ENCODE measurements at regions not wholly inside any gene's neighbourhood (a gene's known extent, or its start where the extent isn't known, plus 50 kb on each side); places are given as distances from the start of the nearest gene placed in this dataset.

- no peak for DNase-seq
Measured at GRCh38 chr5:125301711-125302110, 555.3 kb upstream of the ZNF608 start.

- DNase-seq, result no peak
Measured at GRCh38 chr5:125302577-125302976, 556.1 kb upstream of the ZNF608 start.

GRCh38 chr5:125306741-125307140 is 560.3 kb upstream of the ZNF608 start:
- DNase-seq, result no peak

GRCh38 chr5:125310749-125311148 is 564.3 kb upstream of the ZNF608 start:
- DNase-seq, result no peak

GRCh38 chr5:125311743-125312142 is 565.3 kb upstream of the ZNF608 start:
- no peak for DNase-seq

- no peak for DNase-seq
Measured at GRCh38 chr5:125313555-125313954, 567.1 kb upstream of the ZNF608 start.

- no peak for DNase-seq
Measured at GRCh38 chr5:125315306-125315705, 568.9 kb upstream of the ZNF608 start.

GRCh38 chr5:125316391-125316790 is 570.0 kb upstream of the ZNF608 start:
- DNase-seq, result no peak

- DNase-seq, result no peak
Measured at GRCh38 chr5:125316915-125317535, 570.6 kb upstream of the ZNF608 start.

GRCh38 chr5:125317536-125317995 is 571.1 kb upstream of the ZNF608 start:
- no peak for DNase-seq

GRCh38 chr5:125321654-125322053 is 575.2 kb upstream of the ZNF608 start:
- no peak for DNase-seq

GRCh38 chr5:125323613-125324012 is 577.2 kb upstream of the ZNF608 start:
- DNase-seq, result no peak

- no peak for DNase-seq
Measured at GRCh38 chr5:125325488-125326149, 579.2 kb upstream of the ZNF608 start.

- no peak for DNase-seq
Measured at GRCh38 chr5:125326150-125326510, 579.7 kb upstream of the ZNF608 start.

GRCh38 chr5:125327676-125328075 is 581.2 kb upstream of the ZNF608 start:
- DNase-seq, result no peak

- no peak for DNase-seq
Measured at GRCh38 chr5:125331987-125332598, 585.7 kb upstream of the ZNF608 start.

GRCh38 chr5:125333416-125333815 is 587.0 kb upstream of the ZNF608 start:
- DNase-seq, result no peak

- DNase-seq, result no peak
Measured at GRCh38 chr5:125336401-125336800, 590.0 kb upstream of the ZNF608 start.

GRCh38 chr5:125337294-125337693 is 590.9 kb upstream of the ZNF608 start:
- no peak for DNase-seq

GRCh38 chr5:125338440-125339174 is 592.2 kb upstream of the ZNF608 start:
- DNase-seq, result no peak

GRCh38 chr5:125341436-125341835 is 595.0 kb upstream of the ZNF608 start:
- DNase-seq, result no peak

GRCh38 chr5:125343015-125343414 is 596.6 kb upstream of the ZNF608 start:
- no peak for DNase-seq

GRCh38 chr5:125346316-125346715 is 599.9 kb upstream of the ZNF608 start:
- no peak for DNase-seq

All from effector CD4-positive, alpha-beta T cell (primary cell).